CD8-positive, alpha-beta memory T cell (primary cell): ENCODE measurements at regions not wholly inside any gene's neighbourhood (a gene's known extent, or its start where the extent isn't known, plus 50 kb on each side); places are given as distances from the start of the nearest gene placed in this dataset.

Experiments
- CTCF ChIA-PET: fragments of 350-600 bp; sonication (Branson Sonifier 250); formaldehyde crosslinking; loops from one replicate; lab custom pipeline; 2021; ENCODE audit warnings: antibody characterized with exemption; lab: Charles Lee
- POLR2A ChIA-PET: fragments of 350-600 bp; sonication (Branson Sonifier 250); formaldehyde crosslinking; loops from one replicate; lab custom pipeline; 2021; ENCODE audit warnings: antibody characterized with exemption; lab: Charles Lee
- DNase-seq, 5 donors: peaks; one replicate each; pipeline versions ENCODE4 v3.0.0 to v3.0.0-alpha.2; 2020 to 2022; ENCODE audit warnings: mixed read lengths in 1 of 5
- H3K27ac ChIP-seq: one replicate; pipeline ENCODE4 v1.7.0; 2013; ENCODE audit warnings: low read depth, mild to moderate bottlenecking, low read length, moderate library complexity
- H3K27me3 ChIP-seq: 2 replicates; pipeline ENCODE4 v1.7.0; 2013; ENCODE audit warnings: low read length, mild to moderate bottlenecking; ENCODE audit not compliant: insufficient read depth, poor library complexity, severe bottlenecking
- H3K36me3 ChIP-seq: 2 replicates; pipeline ENCODE4 v1.7.0; 2013; ENCODE audit warnings: mild to moderate bottlenecking, low read length, moderate library complexity; ENCODE audit not compliant: insufficient read depth
- H3K4me1 ChIP-seq: 2 replicates; pipeline ENCODE4 v1.7.0; 2013; ENCODE audit warnings: mild to moderate bottlenecking, low read length, moderate library complexity; ENCODE audit not compliant: insufficient read depth
- H3K4me3 ChIP-seq: 2 replicates; pipeline ENCODE4 v1.7.0; 2013; ENCODE audit warnings: mild to moderate bottlenecking, low read length
- H3K9me3 ChIP-seq: 2 replicates; pipeline ENCODE4 v1.7.0; 2013; ENCODE audit warnings: mild to moderate bottlenecking, low read length
- H3K27ac Mint-ChIP-seq, 8 donors: one replicate each; pipeline ENCODE4 v1.8.0; 2020 to 2021; ENCODE audit warnings: mixed read lengths in 8 of 8, mild to moderate bottlenecking in 6 of 8, inconsistent platforms in 3 of 8, moderate library complexity in 3 of 8
- H3K27me3 Mint-ChIP-seq, 2 donors: one replicate each; pipeline ENCODE4 v1.8.0; 2020 to 2021; ENCODE audit warnings: mixed read lengths in 2 of 2, mild to moderate bottlenecking in 1 of 2, moderate library complexity in 1 of 2
- H3K36me3 Mint-ChIP-seq, 3 donors: one replicate each; pipeline ENCODE4 v1.8.0; 2020 to 2021; ENCODE audit warnings: mixed read lengths in 3 of 3, inconsistent platforms in 1 of 3, mild to moderate bottlenecking in 1 of 3
- H3K4me1 Mint-ChIP-seq, 3 donors: one replicate each; pipeline ENCODE4 v1.8.0; 2020 to 2021; ENCODE audit warnings: mixed read lengths in 3 of 3, inconsistent platforms in 1 of 3, mild to moderate bottlenecking in 1 of 3
- H3K4me3 Mint-ChIP-seq, 7 donors: one replicate each; pipeline ENCODE4 v1.8.0; 2020 to 2021; ENCODE audit warnings: mixed read lengths in 7 of 7, mild to moderate bottlenecking in 6 of 7, moderate library complexity in 4 of 7, inconsistent platforms in 2 of 7
- H3K9me3 Mint-ChIP-seq, 5 donors: one replicate each; pipeline ENCODE4 v1.8.0; 2020 to 2022; ENCODE audit warnings: mixed read lengths in 5 of 5, mild to moderate bottlenecking in 3 of 5, moderate library complexity in 2 of 5, inconsistent platforms in 1 of 5

DNA sequence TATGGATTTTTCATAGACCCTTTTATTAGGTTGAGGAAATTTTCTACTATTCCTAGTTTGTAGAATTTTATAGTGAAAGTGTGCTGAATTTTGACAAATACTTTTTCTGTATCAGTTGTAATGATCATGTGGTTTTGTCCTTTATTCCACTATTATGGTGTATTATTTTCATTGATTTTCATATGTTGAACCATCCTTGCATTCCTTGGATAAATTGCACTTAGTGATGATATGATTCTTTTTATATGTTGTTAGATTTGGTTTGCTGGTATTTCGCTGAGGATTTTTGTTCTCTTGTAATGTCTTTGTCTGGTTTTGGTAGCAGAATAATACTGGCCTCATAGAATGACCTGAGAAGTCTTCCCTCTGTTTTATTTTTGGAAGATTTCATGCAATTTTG, 140.6 kb upstream of the CDK6 start:
- DNase-seq, result no peak
- peaks cover 0 to 3% (median 0%) of the 10 kb centered on the region in 3 donors for H3K36me3 Mint-ChIP-seq
- no peaks in the 10 kb centered on the region for H3K4me1 ChIP-seq
- no peak overlapping the region for H3K27ac ChIP-seq
- CTCF ChIA-PET, result no interaction called here
- no peaks in the 10 kb centered on the region for H3K36me3 ChIP-seq
- H3K27me3 Mint-ChIP-seq, result peaks cover 0 to 1% of the 10 kb centered on the region in 2 donors
- no peaks in the 10 kb centered on the region for H3K4me1 Mint-ChIP-seq
- no peak overlapping the region for H3K4me3 ChIP-seq
- H3K9me3 ChIP-seq, result peaks cover 6% of the 10 kb centered on the region
- H3K27me3 ChIP-seq, result no peaks in the 10 kb centered on the region
- no peak overlapping the region for H3K4me3 Mint-ChIP-seq
- no peak overlapping the region for H3K27ac Mint-ChIP-seq
- POLR2A ChIA-PET, result no interaction called here
- peaks cover 21 to 33% (median 28%) of the 10 kb centered on the region in 5 donors for H3K9me3 Mint-ChIP-seq

DNA sequence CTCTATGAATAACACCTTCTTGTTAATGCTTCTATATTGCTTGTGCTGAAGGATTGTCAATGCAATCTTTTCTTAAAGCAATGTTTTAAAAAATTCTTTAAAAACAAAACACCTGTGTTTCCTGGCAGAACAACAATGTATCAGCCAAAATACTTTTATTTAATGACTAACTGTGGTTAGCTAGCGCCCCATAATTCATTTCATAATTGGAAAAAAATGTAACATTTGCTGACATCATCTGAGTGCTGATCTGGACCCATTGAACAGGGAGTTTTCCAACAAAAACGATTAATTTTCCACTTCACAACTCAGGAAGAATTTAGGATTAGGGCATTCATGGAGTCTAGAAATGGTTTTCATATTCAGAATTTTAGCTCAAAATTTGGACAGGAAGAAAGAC, 137.6 kb upstream of the CDK6 start:
- ChIA-PET CTCF (no interaction called here), POLR2A (no interaction called here)
- H3K36me3 Mint-ChIP-seq, result peaks cover 0 to 3% (median 0%) of the 10 kb centered on the region in 3 donors
- H3K27me3 Mint-ChIP-seq, result peaks cover 0 to 2% of the 10 kb centered on the region in 2 donors
- H3K27ac Mint-ChIP-seq, result no peak overlapping the region
- H3K4me3 ChIP-seq, result no peak overlapping the region
- no peak overlapping the region for H3K27ac ChIP-seq
- H3K4me1 ChIP-seq, result no peaks in the 10 kb centered on the region
- no peak overlapping the region for H3K4me3 Mint-ChIP-seq
- DNase-seq, result no peak
- H3K27me3 ChIP-seq, result no peaks in the 10 kb centered on the region
- no peaks in the 10 kb centered on the region for H3K36me3 ChIP-seq
- peaks cover 6% of the 10 kb centered on the region for H3K9me3 ChIP-seq
- H3K4me1 Mint-ChIP-seq, result no peaks in the 10 kb centered on the region
- peaks cover 16 to 28% (median 21%) of the 10 kb centered on the region in 5 donors for H3K9me3 Mint-ChIP-seq

DNA sequence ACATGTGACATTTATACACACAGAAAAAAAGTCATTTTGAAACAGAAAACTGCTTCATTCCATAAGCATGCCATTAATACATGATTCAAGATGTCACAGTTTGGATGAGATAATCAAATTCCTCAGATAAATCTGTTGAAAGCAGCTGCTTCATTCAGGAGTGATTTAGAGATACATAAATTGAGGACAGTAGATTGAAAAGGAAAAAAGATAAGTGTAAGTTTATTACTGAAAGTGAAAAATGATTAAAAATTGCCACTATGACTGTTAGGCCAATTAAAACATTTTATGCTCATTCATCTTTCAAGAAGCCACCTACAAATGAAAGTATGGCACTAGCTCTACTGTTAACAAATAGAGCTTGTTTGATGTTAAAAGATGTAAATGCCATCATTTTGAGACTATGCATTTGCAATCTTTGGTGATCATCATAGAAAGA, 136.9 kb upstream of the CDK6 start:
- H3K36me3 ChIP-seq, result no peaks in the 10 kb centered on the region
- peaks cover 6% of the 10 kb centered on the region for H3K9me3 ChIP-seq
- H3K4me3 ChIP-seq, result no peak overlapping the region
- Mint-ChIP-seq H3K4me1 (no peaks in the 10 kb centered on the region), H3K4me3 (no peak overlapping the region), H3K27ac (no peak overlapping the region), H3K9me3 (peaks cover 16 to 21% (median 17%) of the 10 kb centered on the region in 5 donors), H3K36me3 (peaks cover 0 to 3% (median 0%) of the 10 kb centered on the region in 3 donors), H3K27me3 (peaks cover 0 to 2% of the 10 kb centered on the region in 2 donors)
- H3K27me3 ChIP-seq, result no peaks in the 10 kb centered on the region
- H3K4me1 ChIP-seq, result no peaks in the 10 kb centered on the region
- no peak for DNase-seq
- CTCF ChIA-PET, result no interaction called here
- POLR2A ChIA-PET, result no interaction called here
- no peak overlapping the region for H3K27ac ChIP-seq

DNA sequence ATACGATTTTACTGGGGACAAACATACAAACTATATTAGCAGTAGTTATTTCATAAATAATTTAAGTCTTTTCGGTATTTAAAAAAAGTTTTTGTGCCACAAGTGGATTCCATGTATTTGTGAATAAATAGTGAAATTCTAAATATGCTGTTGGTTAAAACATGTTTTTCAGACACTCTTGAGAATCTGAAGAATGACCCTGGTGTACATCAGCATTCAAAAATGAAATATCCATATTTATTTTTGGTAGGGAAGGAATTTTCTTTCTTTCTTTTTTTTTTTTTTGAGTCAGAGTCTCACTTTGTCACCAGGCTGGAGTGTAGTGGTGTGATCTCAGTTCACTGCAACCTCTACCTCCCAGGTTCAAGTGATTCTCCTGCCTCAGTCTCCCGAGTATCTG, 136.1 kb upstream of the CDK6 start:
- Mint-ChIP-seq H3K36me3 (peaks cover 0 to 3% (median 0%) of the 10 kb centered on the region in 3 donors), H3K27ac (no peak overlapping the region), H3K4me1 (no peaks in the 10 kb centered on the region), H3K9me3 (peaks cover 9 to 15% (median 11%) of the 10 kb centered on the region in 5 donors), H3K4me3 (no peak overlapping the region), H3K27me3 (peaks cover 0 to 2% of the 10 kb centered on the region in 2 donors)
- Histone ChIP-seq H3K9me3 (peaks cover 6% of the 10 kb centered on the region), H3K36me3 (no peaks in the 10 kb centered on the region), H3K4me3 (no peak overlapping the region), H3K27me3 (no peaks in the 10 kb centered on the region), H3K27ac (no peak overlapping the region), H3K4me1 (no peaks in the 10 kb centered on the region)
- CTCF ChIA-PET, result no interaction called here
- DNase-seq, result no peak
- POLR2A ChIA-PET, result no interaction called here

DNA sequence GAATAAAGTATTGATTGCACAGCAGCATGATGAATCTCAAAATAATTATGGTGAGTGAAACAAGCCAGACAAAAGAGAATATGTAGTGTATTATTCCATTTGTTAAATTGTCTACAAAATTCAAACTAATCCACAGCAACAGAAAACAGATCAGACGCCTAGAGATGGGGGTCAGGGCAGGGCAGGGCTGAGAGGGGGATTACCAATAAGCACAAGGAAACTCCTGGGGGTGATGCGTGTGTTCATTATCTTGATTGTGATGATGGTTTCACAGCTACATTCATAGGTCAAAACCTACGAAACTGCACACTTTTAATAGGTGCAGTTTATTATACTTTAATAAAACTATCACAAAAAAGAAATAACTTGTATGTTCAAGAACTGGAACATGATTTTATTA, 132.7 kb upstream of the CDK6 start:
- Histone ChIP-seq H3K4me1 (no peaks in the 10 kb centered on the region), H3K27ac (no peak overlapping the region), H3K9me3 (no peaks in the 10 kb centered on the region), H3K4me3 (no peak overlapping the region), H3K36me3 (no peaks in the 10 kb centered on the region), H3K27me3 (no peaks in the 10 kb centered on the region)
- Mint-ChIP-seq H3K9me3 (no peaks in the 10 kb centered on the region), H3K4me3 (no peak overlapping the region), H3K36me3 (no peaks in the 10 kb centered on the region), H3K27me3 (peaks cover 0 to 2% of the 10 kb centered on the region in 2 donors), H3K27ac (no peak overlapping the region), H3K4me1 (no peaks in the 10 kb centered on the region)
- CTCF ChIA-PET, result no interaction called here
- DNase-seq, result no peak
- POLR2A ChIA-PET, result interaction anchor here (0.6 kb wide), 1 partner anchor 136 kb away, joined by 3 read pairs; no protein-coding TSS in a partner anchor

DNA sequence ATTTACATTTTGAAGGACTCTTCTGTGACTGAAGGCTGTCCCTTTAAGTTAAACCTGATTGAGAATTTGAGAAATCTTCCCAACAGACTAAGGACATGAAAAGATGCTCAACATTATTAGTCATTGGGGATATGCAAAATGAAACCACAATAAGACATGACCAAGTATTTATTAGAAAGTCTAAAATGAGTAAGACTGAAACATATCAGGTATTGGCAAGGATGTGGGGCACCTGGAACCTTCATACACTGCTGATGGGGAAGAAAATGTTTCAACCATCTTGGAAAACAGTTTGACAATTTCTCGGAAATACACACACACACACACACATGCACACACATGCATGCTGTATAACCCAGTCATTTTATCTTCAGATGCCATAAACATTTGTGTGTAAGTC, 132.1 kb upstream of the CDK6 start:
- H3K4me1 Mint-ChIP-seq, result no peaks in the 10 kb centered on the region
- no peaks in the 10 kb centered on the region for H3K9me3 Mint-ChIP-seq
- Histone ChIP-seq H3K36me3 (no peaks in the 10 kb centered on the region), H3K4me1 (no peaks in the 10 kb centered on the region), H3K27me3 (no peaks in the 10 kb centered on the region), H3K27ac (no peak overlapping the region), H3K4me3 (no peak overlapping the region), H3K9me3 (no peaks in the 10 kb centered on the region)
- peaks cover 0 to 2% of the 10 kb centered on the region in 2 donors for H3K27me3 Mint-ChIP-seq
- no peak for DNase-seq
- no peaks in the 10 kb centered on the region for H3K36me3 Mint-ChIP-seq
- H3K4me3 Mint-ChIP-seq, result no peak overlapping the region
- CTCF ChIA-PET, result no interaction called here
- POLR2A ChIA-PET, result no interaction called here
- no peak overlapping the region for H3K27ac Mint-ChIP-seq

DNA sequence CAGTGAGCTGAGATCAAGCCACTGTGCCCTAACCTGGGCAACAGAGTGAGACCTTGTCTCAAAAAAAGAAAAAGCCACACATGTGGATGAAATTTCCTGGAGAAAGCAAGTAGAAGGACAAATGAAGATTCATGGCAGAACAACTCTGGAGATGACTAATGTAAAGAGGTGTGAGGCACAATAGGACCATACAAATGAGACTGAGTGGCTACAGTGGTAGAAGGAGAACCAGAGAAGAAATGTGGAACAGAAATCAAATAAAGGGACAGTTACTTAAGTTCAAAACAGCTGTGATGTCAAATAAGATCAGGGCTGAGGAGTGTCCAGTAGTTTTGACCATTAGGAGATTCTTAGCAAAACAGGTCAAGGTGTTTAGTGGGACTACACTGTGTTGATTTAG, 130.9 kb upstream of the CDK6 start:
- peaks cover 0 to 2% of the 10 kb centered on the region in 2 donors for H3K27me3 Mint-ChIP-seq
- POLR2A ChIA-PET, result no interaction called here
- H3K27me3 ChIP-seq, result no peaks in the 10 kb centered on the region
- no peak overlapping the region for H3K4me3 ChIP-seq
- no peak overlapping the region for H3K4me3 Mint-ChIP-seq
- H3K4me1 Mint-ChIP-seq, result no peaks in the 10 kb centered on the region
- CTCF ChIA-PET, result no interaction called here
- H3K27ac Mint-ChIP-seq, result no peak overlapping the region
- H3K4me1 ChIP-seq, result no peaks in the 10 kb centered on the region
- no peaks in the 10 kb centered on the region for H3K36me3 Mint-ChIP-seq
- H3K36me3 ChIP-seq, result no peaks in the 10 kb centered on the region
- no peaks in the 10 kb centered on the region for H3K9me3 Mint-ChIP-seq
- no peak for DNase-seq
- no peaks in the 10 kb centered on the region for H3K9me3 ChIP-seq
- no peak overlapping the region for H3K27ac ChIP-seq

DNA sequence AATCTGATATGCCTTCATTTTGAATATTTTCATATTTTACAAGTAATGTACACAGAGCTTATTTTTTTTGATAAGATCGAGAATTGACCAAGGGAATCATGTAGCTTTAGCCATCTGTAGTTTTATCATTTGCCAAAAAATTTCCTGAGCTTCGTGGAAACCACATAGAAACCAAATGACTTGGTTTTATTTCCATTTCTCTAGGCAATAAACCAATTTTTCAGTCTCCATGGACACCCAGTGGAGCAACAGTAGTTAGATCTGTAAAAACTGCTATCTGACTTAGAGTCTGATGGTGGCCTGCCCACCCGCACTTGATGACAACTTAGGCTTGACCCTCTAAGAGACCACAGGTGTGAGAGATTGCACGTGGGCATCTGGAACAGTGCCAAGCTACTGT, 127.8 kb upstream of the CDK6 start:
- H3K36me3 Mint-ChIP-seq, result no peaks in the 10 kb centered on the region
- DNase-seq, result no peak
- H3K27me3 ChIP-seq, result no peaks in the 10 kb centered on the region
- H3K9me3 ChIP-seq, result no peaks in the 10 kb centered on the region
- no peaks in the 10 kb centered on the region for H3K4me1 ChIP-seq
- POLR2A ChIA-PET, result no interaction called here
- H3K36me3 ChIP-seq, result no peaks in the 10 kb centered on the region
- no peak overlapping the region for H3K27ac Mint-ChIP-seq
- H3K4me1 Mint-ChIP-seq, result no peaks in the 10 kb centered on the region
- CTCF ChIA-PET, result no interaction called here
- H3K4me3 ChIP-seq, result no peak overlapping the region
- no peak overlapping the region for H3K4me3 Mint-ChIP-seq
- H3K27me3 Mint-ChIP-seq, result peaks cover 4% of the 10 kb centered on the region in 2 donors
- no peaks in the 10 kb centered on the region for H3K9me3 Mint-ChIP-seq
- no peak overlapping the region for H3K27ac ChIP-seq

DNA sequence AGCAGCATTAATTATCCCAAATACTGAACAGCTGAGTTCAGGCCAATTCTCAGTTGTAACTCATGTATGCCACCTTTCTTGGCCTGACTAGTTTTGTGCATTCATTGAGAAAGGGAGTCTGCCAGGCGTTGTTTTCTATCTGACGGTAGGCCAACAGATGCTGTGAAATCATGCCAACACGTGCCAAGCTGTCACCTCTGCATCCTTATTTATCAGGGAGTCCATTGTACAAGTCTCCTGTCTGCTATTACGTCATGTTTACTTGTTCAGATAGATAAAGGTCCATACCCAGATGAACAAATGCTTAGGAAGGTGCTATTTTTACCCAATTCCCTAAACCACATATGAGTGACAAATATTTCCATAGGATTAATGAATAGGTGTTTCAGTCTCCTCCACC, 127.2 kb upstream of the CDK6 start:
- H3K9me3 Mint-ChIP-seq, result peaks cover 0 to 2% (median 0%) of the 10 kb centered on the region in 5 donors
- H3K9me3 ChIP-seq, result no peaks in the 10 kb centered on the region
- H3K4me1 ChIP-seq, result no peaks in the 10 kb centered on the region
- ChIA-PET POLR2A (no interaction called here), CTCF (no interaction called here)
- no peak overlapping the region for H3K27ac Mint-ChIP-seq
- H3K27me3 Mint-ChIP-seq, result peaks cover 4% of the 10 kb centered on the region in 2 donors
- no peak overlapping the region for H3K4me3 ChIP-seq
- H3K36me3 Mint-ChIP-seq, result no peaks in the 10 kb centered on the region
- H3K4me3 Mint-ChIP-seq, result no peak overlapping the region
- H3K27me3 ChIP-seq, result no peaks in the 10 kb centered on the region
- H3K4me1 Mint-ChIP-seq, result no peaks in the 10 kb centered on the region
- no peak for DNase-seq
- H3K27ac ChIP-seq, result no peak overlapping the region
- no peaks in the 10 kb centered on the region for H3K36me3 ChIP-seq
